ENCODE measurements at regions not wholly inside any gene's neighbourhood (a gene's known extent, or its start where the extent isn't known, plus 50 kb on each side); places are given as distances from the start of the nearest gene placed in this dataset.

DNA sequence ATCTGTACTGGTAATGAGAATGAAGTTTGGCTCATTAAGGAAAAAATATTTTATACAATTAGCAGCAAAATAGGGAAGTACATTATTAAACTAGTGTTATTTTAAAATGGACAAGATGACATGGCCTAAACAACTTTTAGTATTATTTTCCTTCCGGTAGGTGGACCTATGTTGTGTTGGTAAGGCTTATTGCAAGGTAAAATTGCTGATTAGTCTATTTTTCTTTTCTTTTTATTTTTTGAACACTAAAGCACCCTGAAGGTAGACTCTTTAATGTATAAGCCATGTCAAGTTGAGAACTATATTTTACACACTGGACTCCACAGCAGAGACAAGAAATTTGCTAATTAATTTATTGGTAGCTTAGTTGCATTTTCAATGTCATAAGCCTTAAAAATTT is 239.5 kb upstream of the POT1 start:
- DNase-seq: no peak
- no peaks in the 10 kb centered on the region for H3K36me3 ChIP-seq (replicated peaks in 1 of 2)
- intact Hi-C loops (cut with DNase I): no loop called here

DNA sequence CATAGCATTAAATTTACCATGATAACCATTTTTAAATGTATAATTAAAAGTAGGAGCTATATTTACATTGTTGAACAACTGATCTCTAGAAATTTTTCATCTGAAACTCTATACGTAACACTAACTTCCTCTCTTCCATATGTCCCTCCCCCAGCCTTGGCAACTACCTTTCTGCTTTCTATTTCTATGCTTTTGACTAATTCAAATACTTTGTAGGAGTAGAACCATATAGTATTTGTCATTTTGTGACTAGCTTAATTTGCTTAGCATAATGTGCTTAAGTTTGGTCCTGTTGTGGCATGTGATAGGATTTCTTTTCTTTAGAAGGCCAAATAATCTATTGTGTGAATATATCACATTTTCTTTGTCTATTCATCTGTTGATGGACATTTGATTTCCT is 225.3 kb upstream of the POT1 start:
- intact Hi-C loops (cut with DNase I): no loop called here
- no peak for DNase-seq
- 79 to 97% (median 84%) methylated on average over 1 of the region's 1 CpG for WGBS, 4 donors
- H3K4me1 ChIP-seq (replicated peaks in 1 of 2): no peaks in the 10 kb centered on the region
- no peaks in the 10 kb centered on the region for H3K36me3 ChIP-seq (replicated peaks in 1 of 2)
- no peak overlapping the region for H3K27ac ChIP-seq
- no peaks in the 10 kb centered on the region for H3K27me3 ChIP-seq
- H3K4me3 ChIP-seq: no peak overlapping the region
- peaks cover 0 to 6% (median 0%) of the 10 kb centered on the region in 3 donors for H3K9me3 ChIP-seq (replicated peaks in 1 of 3)
- no peak for TF ChIP-seq CTCF (IDR thresholded peaks at IDR 0.05)
- TF ChIP-seq POLR2A (IDR thresholded peaks at IDR 0.05): no peak

More for the DNA sequence above, 239.5 kb upstream of the POT1 start:
- Histone ChIP-seq H3K4me3 (no peak overlapping the region), H3K4me1 (replicated peaks in 1 of 2) (no peaks in the 10 kb centered on the region), H3K27ac (no peak overlapping the region), H3K27me3 (no peaks in the 10 kb centered on the region), H3K9me3 (replicated peaks in 1 of 3) (no peaks in the 10 kb centered on the region)
- TF ChIP-seq CTCF (IDR thresholded peaks at IDR 0.05) (no peak), POLR2A (IDR thresholded peaks at IDR 0.05) (no peak)
- 80 to 95% (median 93%) methylated on average over 1 of the region's 1 CpG for WGBS, 4 donors

DNA sequence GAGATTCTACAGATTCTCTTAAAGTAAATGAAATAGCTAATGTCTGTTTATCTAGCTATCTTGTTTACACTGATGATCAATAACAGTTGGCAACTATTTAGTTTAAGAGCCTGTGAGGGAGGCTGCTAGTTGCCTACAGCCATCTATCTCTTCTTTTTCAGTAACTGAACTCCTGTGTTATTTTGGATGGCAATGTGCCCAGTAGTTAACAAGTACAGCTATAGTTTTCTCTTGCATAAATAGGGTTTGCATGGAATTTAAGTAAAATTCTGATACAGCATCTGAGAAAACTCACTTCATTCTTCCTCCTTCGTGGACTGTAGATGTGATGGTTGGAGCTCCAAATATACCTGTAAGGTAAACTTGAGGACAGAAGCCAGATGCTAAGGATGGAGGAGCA is 219.5 kb upstream of the POT1 start:
- Histone ChIP-seq H3K36me3 (replicated peaks in 1 of 2) (no peaks in the 10 kb centered on the region), H3K4me1 (replicated peaks in 1 of 2) (no peaks in the 10 kb centered on the region), H3K27ac (no peak overlapping the region), H3K4me3 (no peak overlapping the region), H3K9me3 (replicated peaks in 1 of 3) (no peaks in the 10 kb centered on the region), H3K27me3 (no peaks in the 10 kb centered on the region)
- TF ChIP-seq CTCF (IDR thresholded peaks at IDR 0.05) (no peak), POLR2A (IDR thresholded peaks at IDR 0.05) (no peak)
- 57 to 82% (median 67%) methylated on average over 1 of the region's 1 CpG for WGBS, 4 donors
- intact Hi-C loops (cut with DNase I): no loop called here
- DNase-seq: no peak

- H3K27ac ChIP-seq: no peak overlapping the region
- intact Hi-C loops (cut with DNase I): no loop called here
Observed at GRCh38 chr7:125147047-125147446, 217.4 kb upstream of the POT1 start.

More at GRCh38 chr7:125147047-125147446, 217.4 kb upstream of the POT1 start:
- Histone ChIP-seq H3K4me3 (no peak overlapping the region), H3K27me3 (no peaks in the 10 kb centered on the region), H3K36me3 (replicated peaks in 1 of 2) (no peaks in the 10 kb centered on the region), H3K9me3 (replicated peaks in 1 of 3) (no peaks in the 10 kb centered on the region), H3K4me1 (replicated peaks in 1 of 2) (no peaks in the 10 kb centered on the region)
- TF ChIP-seq POLR2A (IDR thresholded peaks at IDR 0.05) (no peak), CTCF (IDR thresholded peaks at IDR 0.05) (no peak)
- WGBS, 4 donors: 37 to 44% (median 39%) methylated on average over 2 of the region's 2 CpGs
- DNase-seq: no peak

All from adrenal gland (tissue), 9 donors.